Neural cell (in vitro differentiated cells): ENCODE measurements at regions not wholly inside any gene's neighbourhood (a gene's known extent, or its start where the extent isn't known, plus 50 kb on each side); places are given as distances from the start of the nearest gene placed in this dataset.

Source experiments
- H2AFZ ChIP-seq: fragments of 200-600, 300-800 bp; sonication (generic), shearing (Covaris generic); 2 replicates; pipeline ENCODE4 v1.6.0; 2014; ENCODE audit warnings: low read depth, mild to moderate bottlenecking, antibody characterized with exemption, low read length, moderate library complexity
- H3F3A ChIP-seq: fragments of 200-600 bp; shearing (Covaris generic); 2 replicates; pipeline ENCODE4 v1.6.1; 2016; ENCODE audit warnings: mild to moderate bottlenecking, moderate library complexity, mixed read lengths, antibody characterized with exemption, low read length; ENCODE audit not compliant: insufficient read depth, poor library complexity, severe bottlenecking
- H3K27ac ChIP-seq: fragments of 200-600, 300-800 bp; sonication (generic), shearing (Covaris generic); 2 replicates; pipeline ENCODE4 v1.5.1; 2014; ENCODE audit warnings: mild to moderate bottlenecking, low read length, moderate library complexity
- H3K27me3 ChIP-seq: fragments of 300-800, 200-600 bp; sonication (generic), shearing (Covaris generic); 2 replicates; pipeline ENCODE4 v1.6.0; 2014; ENCODE audit warnings: mild to moderate bottlenecking, low read depth, low read length, moderate library complexity; ENCODE audit not compliant: insufficient read depth
- H3K36me3 ChIP-seq: fragments of 300-800, 200-600 bp; sonication (generic), shearing (Covaris generic); 2 replicates; pipeline ENCODE4 v1.5.1; 2014; ENCODE audit warnings: mild to moderate bottlenecking, antibody characterized with exemption, low read length, moderate library complexity; ENCODE audit not compliant: insufficient read depth
- H3K4me2 ChIP-seq: fragments of 300-800, 200-600 bp; sonication (generic), shearing (Covaris generic); 2 replicates; pipeline ENCODE4 v1.6.0; 2014; ENCODE audit warnings: mild to moderate bottlenecking, low read length
- H3K4me3 ChIP-seq: fragments of 300-800, 200-600 bp; sonication (generic), shearing (Covaris generic); 2 replicates; pipeline ENCODE4 v1.5.1; 2014; ENCODE audit warnings: mild to moderate bottlenecking, low read length, moderate library complexity
- H3K79me2 ChIP-seq: fragments of 200-600 bp; shearing (Covaris generic); replicated peaks from 2 replicates; pipeline ENCODE4 v1.6.0; 2014; ENCODE audit warnings: mild to moderate bottlenecking, low read length, moderate library complexity; ENCODE audit not compliant: insufficient read depth
- H3K9ac ChIP-seq: fragments of 300-800, 200-600 bp; sonication (generic), shearing (Covaris generic); 2 replicates; pipeline ENCODE4 v1.6.1; 2016; ENCODE audit warnings: mild to moderate bottlenecking, low read length, mixed read lengths
- H3K9me2 ChIP-seq: fragments of 200-600 bp; shearing (Covaris generic); 2 replicates; pipeline ENCODE4 v1.6.1; 2016; ENCODE audit warnings: mild to moderate bottlenecking, low read length, mixed read lengths; ENCODE audit not compliant: insufficient read depth
- H3K9me3 ChIP-seq: fragments of 200-600, 300-800 bp; sonication (generic), shearing (Covaris generic); 2 replicates; pipeline ENCODE4 v1.6.1; 2016; ENCODE audit warnings: mild to moderate bottlenecking, mixed run types, low read length, moderate library complexity, mixed read lengths
- H4K20me1 ChIP-seq: fragments of 200-600 bp; shearing (Covaris generic); 2 replicates; pipeline ENCODE4 v1.6.1; 2016; ENCODE audit warnings: mild to moderate bottlenecking, mixed run types; ENCODE audit not compliant: insufficient read depth
- EP300 ChIP-seq: fragments of 450-650 bp; conservative IDR thresholded peaks from 2 replicates; pipeline ENCODE4 v1.6.1; 2014; ENCODE audit warnings: antibody characterized with exemption, mild to moderate bottlenecking, moderate library complexity; ENCODE audit not compliant: poor library complexity, severe bottlenecking
- EZH2 ChIP-seq: fragments of 200-600, 300-800 bp; shearing (Covaris generic), sonication (generic); IDR thresholded peaks from 2 replicates; pipeline ENCODE4 v1.6.1; 2014; ENCODE audit warnings: antibody characterized with exemption, low read length, borderline replicate concordance, mild to moderate bottlenecking; ENCODE audit not compliant: insufficient read depth, poor library complexity, severe bottlenecking
- MXI1 ChIP-seq: fragments of 450-650 bp; conservative IDR thresholded peaks from 2 replicates; pipeline ENCODE4 v1.6.1; 2014; ENCODE audit warnings: antibody characterized with exemption, mild to moderate bottlenecking; ENCODE audit not compliant: poor library complexity, severe bottlenecking
- POLR2AphosphoS5 ChIP-seq: IDR thresholded peaks from 2 replicates; pipeline ENCODE4 v1.6.1; 2012
- RAD21 ChIP-seq: fragments of 450-650 bp; conservative IDR thresholded peaks from 2 replicates; pipeline ENCODE4 v1.6.1; 2014; ENCODE audit warnings: antibody characterized with exemption, mild to moderate bottlenecking, moderate library complexity
- SMC3 ChIP-seq: fragments of 450-650 bp; conservative IDR thresholded peaks from 2 replicates; pipeline ENCODE4 v1.6.1; 2014; ENCODE audit warnings: antibody characterized with exemption, mild to moderate bottlenecking, moderate library complexity; ENCODE audit not compliant: poor library complexity
- TAF1 ChIP-seq: IDR thresholded peaks from 2 replicates; pipeline ENCODE4 v1.6.1; 2012; ENCODE audit warnings: low read depth
- TF ChIP-seq, protein P1 (sequence below): fragments of 450-650 bp; IDR thresholded peaks from 2 replicates; pipeline ENCODE4 v1.5.1; 2014; ENCODE audit warnings: antibody characterized with exemption, mild to moderate bottlenecking, moderate library complexity; ENCODE audit not compliant: poor library complexity, severe bottlenecking
- TF ChIP-seq, protein P2 (sequence below): IDR thresholded peaks from 2 replicates; pipeline ENCODE4 v1.6.1; 2012; ENCODE audit warnings: borderline replicate concordance

DNA sequence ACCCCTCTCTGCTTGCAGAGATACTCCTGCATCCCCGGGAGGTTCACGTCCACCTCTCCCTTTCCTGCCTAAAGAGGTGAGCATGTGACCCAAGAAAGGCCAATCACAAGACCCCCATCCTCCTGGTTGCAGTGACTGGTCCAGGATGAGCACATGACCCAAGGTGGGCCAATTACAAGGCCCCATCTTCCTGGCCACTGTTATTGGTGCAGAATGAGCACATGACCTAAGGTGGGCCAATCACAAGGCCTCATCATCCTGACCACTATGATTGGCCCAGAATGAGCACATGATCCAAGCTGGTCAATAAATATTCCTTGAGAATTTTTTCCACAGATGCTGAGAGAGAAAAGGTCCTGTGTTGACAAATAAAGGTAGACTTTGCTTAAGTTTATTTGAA lies 350.7 kb downstream of the EFNB2 start:
- no peak overlapping the region for H3K4me2 ChIP-seq
- no peaks in the 10 kb centered on the region for H3K36me3 ChIP-seq
- H2AFZ ChIP-seq: no peak overlapping the region
- TF ChIP-seq, protein P1, sequence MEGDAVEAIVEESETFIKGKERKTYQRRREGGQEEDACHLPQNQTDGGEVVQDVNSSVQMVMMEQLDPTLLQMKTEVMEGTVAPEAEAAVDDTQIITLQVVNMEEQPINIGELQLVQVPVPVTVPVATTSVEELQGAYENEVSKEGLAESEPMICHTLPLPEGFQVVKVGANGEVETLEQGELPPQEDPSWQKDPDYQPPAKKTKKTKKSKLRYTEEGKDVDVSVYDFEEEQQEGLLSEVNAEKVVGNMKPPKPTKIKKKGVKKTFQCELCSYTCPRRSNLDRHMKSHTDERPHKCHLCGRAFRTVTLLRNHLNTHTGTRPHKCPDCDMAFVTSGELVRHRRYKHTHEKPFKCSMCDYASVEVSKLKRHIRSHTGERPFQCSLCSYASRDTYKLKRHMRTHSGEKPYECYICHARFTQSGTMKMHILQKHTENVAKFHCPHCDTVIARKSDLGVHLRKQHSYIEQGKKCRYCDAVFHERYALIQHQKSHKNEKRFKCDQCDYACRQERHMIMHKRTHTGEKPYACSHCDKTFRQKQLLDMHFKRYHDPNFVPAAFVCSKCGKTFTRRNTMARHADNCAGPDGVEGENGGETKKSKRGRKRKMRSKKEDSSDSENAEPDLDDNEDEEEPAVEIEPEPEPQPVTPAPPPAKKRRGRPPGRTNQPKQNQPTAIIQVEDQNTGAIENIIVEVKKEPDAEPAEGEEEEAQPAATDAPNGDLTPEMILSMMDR: no peak
- TF ChIP-seq SMC3 (no peak), POLR2AphosphoS5 (no peak), EP300 (no peak), MXI1 (no peak), RAD21 (no peak), EZH2 (no peak), TAF1 (no peak)
- TF ChIP-seq, protein P2, sequence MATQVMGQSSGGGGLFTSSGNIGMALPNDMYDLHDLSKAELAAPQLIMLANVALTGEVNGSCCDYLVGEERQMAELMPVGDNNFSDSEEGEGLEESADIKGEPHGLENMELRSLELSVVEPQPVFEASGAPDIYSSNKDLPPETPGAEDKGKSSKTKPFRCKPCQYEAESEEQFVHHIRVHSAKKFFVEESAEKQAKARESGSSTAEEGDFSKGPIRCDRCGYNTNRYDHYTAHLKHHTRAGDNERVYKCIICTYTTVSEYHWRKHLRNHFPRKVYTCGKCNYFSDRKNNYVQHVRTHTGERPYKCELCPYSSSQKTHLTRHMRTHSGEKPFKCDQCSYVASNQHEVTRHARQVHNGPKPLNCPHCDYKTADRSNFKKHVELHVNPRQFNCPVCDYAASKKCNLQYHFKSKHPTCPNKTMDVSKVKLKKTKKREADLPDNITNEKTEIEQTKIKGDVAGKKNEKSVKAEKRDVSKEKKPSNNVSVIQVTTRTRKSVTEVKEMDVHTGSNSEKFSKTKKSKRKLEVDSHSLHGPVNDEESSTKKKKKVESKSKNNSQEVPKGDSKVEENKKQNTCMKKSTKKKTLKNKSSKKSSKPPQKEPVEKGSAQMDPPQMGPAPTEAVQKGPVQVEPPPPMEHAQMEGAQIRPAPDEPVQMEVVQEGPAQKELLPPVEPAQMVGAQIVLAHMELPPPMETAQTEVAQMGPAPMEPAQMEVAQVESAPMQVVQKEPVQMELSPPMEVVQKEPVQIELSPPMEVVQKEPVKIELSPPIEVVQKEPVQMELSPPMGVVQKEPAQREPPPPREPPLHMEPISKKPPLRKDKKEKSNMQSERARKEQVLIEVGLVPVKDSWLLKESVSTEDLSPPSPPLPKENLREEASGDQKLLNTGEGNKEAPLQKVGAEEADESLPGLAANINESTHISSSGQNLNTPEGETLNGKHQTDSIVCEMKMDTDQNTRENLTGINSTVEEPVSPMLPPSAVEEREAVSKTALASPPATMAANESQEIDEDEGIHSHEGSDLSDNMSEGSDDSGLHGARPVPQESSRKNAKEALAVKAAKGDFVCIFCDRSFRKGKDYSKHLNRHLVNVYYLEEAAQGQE: no peak
- no peak overlapping the region for H3K27ac ChIP-seq
- no peaks in the 10 kb centered on the region for H3K79me2 ChIP-seq
- no peaks in the 10 kb centered on the region for H3F3A ChIP-seq
- H3K9me3 ChIP-seq: no peaks in the 10 kb centered on the region
- no peak overlapping the region for H3K9ac ChIP-seq
- H3K4me3 ChIP-seq: no peak overlapping the region
- no peaks in the 10 kb centered on the region for H3K9me2 ChIP-seq
- H4K20me1 ChIP-seq: no peaks in the 10 kb centered on the region
- no peaks in the 10 kb centered on the region for H3K27me3 ChIP-seq

GRCh38 chr13:106183410-106184065 lies 351.9 kb downstream of the EFNB2 start:
- H3K27ac ChIP-seq: no peak overlapping the region
- no peaks in the 10 kb centered on the region for H3K27me3 ChIP-seq
- H3K36me3 ChIP-seq: no peaks in the 10 kb centered on the region
- TF ChIP-seq EP300 (no peak), EZH2 (no peak), TAF1 (no peak), MXI1 (no peak), SMC3 (no peak), POLR2AphosphoS5 (no peak), RAD21 (no peak)
- TF ChIP-seq, protein P1: no peak
- TF ChIP-seq, protein P2: no peak
- H3K9me2 ChIP-seq: no peaks in the 10 kb centered on the region
- H3K9ac ChIP-seq: no peak overlapping the region
- no peaks in the 10 kb centered on the region for H3K9me3 ChIP-seq
- H3K4me3 ChIP-seq: no peak overlapping the region
- H2AFZ ChIP-seq: no peak overlapping the region
- H3K79me2 ChIP-seq: no peaks in the 10 kb centered on the region
- H3F3A ChIP-seq: no peaks in the 10 kb centered on the region
- no peak overlapping the region for H3K4me2 ChIP-seq
- no peaks in the 10 kb centered on the region for H4K20me1 ChIP-seq
